ENCODE measurements at regions not wholly inside any gene's neighbourhood (a gene's known extent, or its start where the extent isn't known, plus 50 kb on each side); places are given as distances from the start of the nearest gene placed in this dataset.

DNA sequence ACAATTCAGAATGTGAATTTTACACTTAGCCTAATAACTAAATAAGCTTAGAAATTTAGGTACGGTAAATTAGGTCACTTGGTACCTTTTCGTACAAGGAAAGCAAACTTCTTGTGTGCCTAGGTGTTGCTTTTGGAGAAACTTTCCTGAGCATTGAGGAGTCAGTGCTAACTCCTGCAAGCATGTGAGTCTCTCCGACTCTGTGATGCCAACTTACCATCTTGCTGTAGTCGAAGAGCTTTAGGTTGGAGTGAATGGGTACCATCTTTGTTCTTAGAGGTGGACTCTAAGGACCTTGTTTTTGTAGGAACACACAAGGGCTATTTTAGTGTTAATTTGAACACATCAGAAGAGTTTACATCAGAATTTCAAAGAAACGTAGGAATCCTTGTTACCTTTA lies 688.9 kb downstream of the USP25 start:
- Mint-ChIP-seq H3K27me3 (ENCODE audit: insufficient read depth) (no peaks in the 10 kb centered on the region; the same call in 1 of the 2 replicates), H3K36me3 (ENCODE audit: low read depth) (no peaks in the 10 kb centered on the region), H3K27ac (0 out of 2 replicates have a peak overlapping the region, but pooled peaks have one; percentile 30), H3K4me3 (peak overlapping the region; percentile 79), H3K9me3 (no peaks in the 10 kb centered on the region), H3K4me1 (ENCODE audit: low read depth) (peaks cover 29% of the 10 kb centered on the region)
- no peak for DNase-seq
- TF ChIP-seq, protein P1, sequence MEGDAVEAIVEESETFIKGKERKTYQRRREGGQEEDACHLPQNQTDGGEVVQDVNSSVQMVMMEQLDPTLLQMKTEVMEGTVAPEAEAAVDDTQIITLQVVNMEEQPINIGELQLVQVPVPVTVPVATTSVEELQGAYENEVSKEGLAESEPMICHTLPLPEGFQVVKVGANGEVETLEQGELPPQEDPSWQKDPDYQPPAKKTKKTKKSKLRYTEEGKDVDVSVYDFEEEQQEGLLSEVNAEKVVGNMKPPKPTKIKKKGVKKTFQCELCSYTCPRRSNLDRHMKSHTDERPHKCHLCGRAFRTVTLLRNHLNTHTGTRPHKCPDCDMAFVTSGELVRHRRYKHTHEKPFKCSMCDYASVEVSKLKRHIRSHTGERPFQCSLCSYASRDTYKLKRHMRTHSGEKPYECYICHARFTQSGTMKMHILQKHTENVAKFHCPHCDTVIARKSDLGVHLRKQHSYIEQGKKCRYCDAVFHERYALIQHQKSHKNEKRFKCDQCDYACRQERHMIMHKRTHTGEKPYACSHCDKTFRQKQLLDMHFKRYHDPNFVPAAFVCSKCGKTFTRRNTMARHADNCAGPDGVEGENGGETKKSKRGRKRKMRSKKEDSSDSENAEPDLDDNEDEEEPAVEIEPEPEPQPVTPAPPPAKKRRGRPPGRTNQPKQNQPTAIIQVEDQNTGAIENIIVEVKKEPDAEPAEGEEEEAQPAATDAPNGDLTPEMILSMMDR (IDR thresholded peaks at IDR 0.05): no peak

DNA sequence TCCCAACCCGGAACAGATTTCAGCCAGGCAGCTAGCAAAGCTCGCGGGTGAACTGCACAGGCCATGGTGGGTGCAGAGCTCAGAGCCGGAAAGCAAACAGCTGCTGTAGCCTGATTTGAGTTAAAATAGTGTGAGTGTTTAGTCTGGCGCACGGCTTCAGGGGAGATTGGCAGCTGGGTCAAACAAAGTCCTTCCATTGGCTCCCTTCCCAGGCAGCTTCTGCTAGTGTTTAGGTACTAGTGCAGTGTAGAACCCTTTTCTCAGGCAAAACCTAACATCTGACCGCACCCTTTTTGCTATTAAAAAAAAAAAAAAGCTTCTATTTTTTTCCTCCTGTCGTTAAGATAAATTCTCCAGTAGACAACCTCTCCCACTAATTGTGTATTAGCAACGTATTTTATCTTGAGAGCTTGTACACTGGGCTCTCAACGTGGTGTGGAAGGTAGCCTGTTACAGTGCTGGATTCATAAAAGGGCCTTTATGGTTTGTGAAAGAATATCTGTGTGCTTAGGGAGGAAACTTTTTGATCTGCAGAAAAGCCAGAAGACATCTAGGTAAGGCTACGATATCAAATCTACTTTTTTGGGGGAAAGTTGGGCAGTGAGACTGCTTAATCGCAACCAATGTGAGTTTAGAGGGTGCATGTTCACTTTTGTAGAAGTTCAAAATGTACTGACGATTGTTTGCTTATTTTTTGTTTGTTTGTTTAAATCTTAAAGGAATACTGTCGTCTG lies 689.6 kb downstream of the USP25 start:
- no peaks in the 10 kb centered on the region for H3K9me3 Mint-ChIP-seq
- H3K36me3 Mint-ChIP-seq (ENCODE audit: low read depth): no peaks in the 10 kb centered on the region
- TF ChIP-seq, protein P1 (IDR thresholded peaks at IDR 0.05): no peak
- peak overlapping the region; percentile 79 for H3K4me3 Mint-ChIP-seq
- H3K4me1 Mint-ChIP-seq (ENCODE audit: low read depth): peaks cover 29% of the 10 kb centered on the region
- H3K27ac Mint-ChIP-seq: peak overlapping the region; percentile 54
- H3K27me3 Mint-ChIP-seq (ENCODE audit: insufficient read depth): no peaks in the 10 kb centered on the region; the same call in 1 of the 2 replicates
- DNase-seq: peak; percentile 13

DNA sequence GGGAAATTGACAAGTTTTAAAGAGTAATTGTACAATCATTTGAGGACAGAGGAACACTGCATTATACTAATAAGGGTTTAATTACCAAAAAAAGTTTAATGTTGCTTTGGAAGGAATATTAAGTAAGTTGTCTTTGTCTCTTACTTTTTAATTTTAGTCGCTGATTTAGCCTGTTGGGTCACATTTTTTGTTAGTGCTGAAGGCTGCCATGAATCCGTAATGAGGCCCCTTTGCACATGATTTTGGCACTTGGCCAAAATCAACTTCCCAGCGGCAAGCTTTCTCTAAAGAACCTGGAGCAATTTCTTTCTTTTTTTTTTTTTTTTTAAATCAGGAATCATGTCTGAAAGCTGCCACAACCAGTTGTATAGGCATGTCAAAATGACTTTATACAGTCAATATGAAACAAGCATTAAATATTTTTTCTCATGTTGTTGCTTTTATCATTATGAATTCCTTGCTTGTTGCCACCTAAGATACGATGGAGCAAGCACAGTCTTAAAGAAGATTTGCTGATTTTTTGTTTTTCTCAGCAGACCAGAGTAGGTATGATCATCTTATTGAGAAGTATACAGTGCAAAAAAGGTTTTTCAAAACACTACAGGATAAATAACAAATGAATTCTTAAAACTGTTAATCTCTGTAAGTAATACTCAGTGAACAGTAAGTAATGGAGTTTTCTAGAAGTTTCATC lies 690.4 kb downstream of the USP25 start:
- TF ChIP-seq, protein P1 (IDR thresholded peaks at IDR 0.05): no peak
- peak overlapping the region; percentile 79 for H3K4me3 Mint-ChIP-seq
- H3K27me3 Mint-ChIP-seq (ENCODE audit: insufficient read depth): no peaks in the 10 kb centered on the region; the same call in 1 of the 2 replicates
- peak overlapping the region; percentile 54; the same call in 1 of the 2 replicates for H3K27ac Mint-ChIP-seq
- no peaks in the 10 kb centered on the region for H3K9me3 Mint-ChIP-seq
- H3K4me1 Mint-ChIP-seq (ENCODE audit: low read depth): peaks cover 29% of the 10 kb centered on the region
- H3K36me3 Mint-ChIP-seq (ENCODE audit: low read depth): no peaks in the 10 kb centered on the region
- no peak for DNase-seq

DNA sequence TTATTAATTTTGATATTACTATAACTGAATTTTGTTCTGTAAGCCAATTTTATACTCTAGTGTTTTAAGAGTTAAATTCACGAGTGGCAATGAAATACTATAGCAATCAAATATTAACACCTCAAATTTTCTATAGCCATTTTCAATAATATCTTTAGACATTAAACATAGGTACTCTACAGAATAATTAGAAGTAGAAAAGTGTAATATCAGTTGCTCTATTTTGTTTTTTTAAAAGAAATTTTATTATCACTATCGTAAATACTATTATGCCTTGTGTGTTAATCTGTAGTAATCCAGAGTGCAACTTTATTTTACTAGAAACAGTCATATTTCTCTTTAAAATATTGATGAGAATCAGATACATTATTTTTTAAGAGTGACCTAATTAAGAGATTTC lies 691.2 kb downstream of the USP25 start:
- Mint-ChIP-seq H3K27ac (no peak overlapping the region), H3K9me3 (no peaks in the 10 kb centered on the region), H3K4me1 (ENCODE audit: low read depth) (peaks cover 37% of the 10 kb centered on the region), H3K36me3 (ENCODE audit: low read depth) (no peaks in the 10 kb centered on the region), H3K27me3 (ENCODE audit: insufficient read depth) (no peaks in the 10 kb centered on the region; the same call in 1 of the 2 replicates), H3K4me3 (no peak overlapping the region)
- DNase-seq: no peak
- TF ChIP-seq, protein P1 (IDR thresholded peaks at IDR 0.05): no peak

DNA sequence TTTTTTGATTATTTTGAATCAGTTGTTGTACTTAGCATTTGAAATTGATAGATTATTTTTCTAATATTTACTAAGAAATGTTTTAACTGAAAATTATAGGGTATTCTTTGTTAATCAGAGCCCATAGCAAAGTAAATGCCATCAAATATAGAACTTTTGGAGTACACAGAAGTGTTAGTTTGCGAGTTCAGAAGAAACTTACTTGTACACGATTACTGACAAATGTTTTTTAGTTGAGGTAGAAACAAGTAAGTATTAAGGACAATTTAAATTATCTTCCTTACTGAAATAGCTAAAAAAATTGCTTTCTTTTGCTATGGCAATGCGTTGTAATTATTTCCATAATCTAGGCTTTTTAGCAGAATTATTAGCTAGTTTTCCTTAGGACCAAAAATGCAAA lies 692.2 kb downstream of the USP25 start:
- H3K27me3 Mint-ChIP-seq (ENCODE audit: insufficient read depth): no peaks in the 10 kb centered on the region; the same call in 1 of the 2 replicates
- no peaks in the 10 kb centered on the region for H3K9me3 Mint-ChIP-seq
- no peak for DNase-seq
- H3K4me1 Mint-ChIP-seq (ENCODE audit: low read depth): peaks cover 37% of the 10 kb centered on the region
- TF ChIP-seq, protein P1 (IDR thresholded peaks at IDR 0.05): no peak
- no peaks in the 10 kb centered on the region for H3K36me3 Mint-ChIP-seq (ENCODE audit: low read depth)
- no peak overlapping the region for H3K27ac Mint-ChIP-seq
- H3K4me3 Mint-ChIP-seq: no peak overlapping the region

Data from HFFc6 (cell line).